GM21367 (cell line): ENCODE measurements at regions not wholly inside any gene's neighbourhood (a gene's known extent, or its start where the extent isn't known, plus 50 kb on each side); places are given as distances from the start of the nearest gene placed in this dataset.

Experiments
- ATAC-seq: cut with Tn5 transposase; IDR thresholded peaks from one replicate; pipeline ENCODE4 v1.9.1; 2021; ENCODE audit not compliant: unreplicated experiment

DNA sequence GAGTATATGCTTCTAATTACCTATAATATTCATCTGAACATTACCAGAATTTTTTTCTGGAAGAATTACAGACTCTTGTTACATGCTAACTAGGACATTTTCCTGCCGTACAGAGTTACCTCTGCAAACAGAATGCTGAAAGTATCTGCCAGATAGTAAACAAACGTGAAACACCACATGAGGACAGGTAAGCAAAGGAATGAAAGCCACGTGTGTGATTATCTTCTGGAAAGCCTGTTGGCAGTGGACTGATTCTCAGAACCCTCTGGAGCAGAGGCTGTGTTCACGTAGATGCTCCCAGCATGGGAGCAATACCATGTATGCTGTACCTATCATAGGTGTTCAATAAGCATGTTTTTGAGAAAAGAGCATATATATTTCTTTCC is 472.6 kb downstream of the ENC1 start:
- no peak for ATAC-seq

DNA sequence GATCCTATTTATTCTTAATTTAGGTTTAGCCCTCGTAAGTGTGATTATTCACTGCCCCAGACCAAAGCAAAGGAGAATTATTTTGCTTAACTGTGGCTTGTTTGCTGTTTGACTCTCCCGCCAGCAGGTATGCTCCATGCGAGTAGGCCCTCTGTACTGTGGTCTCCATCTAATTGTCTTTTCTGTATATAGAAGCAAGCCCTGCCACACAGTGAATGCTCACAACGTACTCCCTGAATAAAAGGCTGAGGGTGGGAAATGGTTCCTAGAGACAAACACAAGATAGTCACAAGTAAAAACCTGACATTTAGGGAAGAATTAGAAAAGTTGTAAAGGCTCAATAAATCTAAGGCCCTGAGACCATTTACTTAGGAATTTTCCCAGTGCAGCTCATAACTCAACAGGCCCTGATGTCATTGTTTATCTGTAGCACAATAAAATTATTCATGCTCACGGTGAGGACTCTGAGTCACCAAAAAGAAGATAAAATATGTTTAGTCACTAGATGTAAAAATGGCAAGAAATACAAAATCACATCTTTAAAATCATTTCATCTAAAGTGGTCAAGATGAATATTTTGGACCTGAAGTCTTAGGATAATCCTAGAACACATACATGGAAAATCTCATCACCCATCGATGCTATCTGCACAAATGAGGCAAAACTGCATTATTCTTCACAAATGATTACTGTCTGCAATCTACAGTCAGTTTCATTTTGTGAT is 473.2 kb downstream of the ENC1 start:
- no peak for ATAC-seq

DNA sequence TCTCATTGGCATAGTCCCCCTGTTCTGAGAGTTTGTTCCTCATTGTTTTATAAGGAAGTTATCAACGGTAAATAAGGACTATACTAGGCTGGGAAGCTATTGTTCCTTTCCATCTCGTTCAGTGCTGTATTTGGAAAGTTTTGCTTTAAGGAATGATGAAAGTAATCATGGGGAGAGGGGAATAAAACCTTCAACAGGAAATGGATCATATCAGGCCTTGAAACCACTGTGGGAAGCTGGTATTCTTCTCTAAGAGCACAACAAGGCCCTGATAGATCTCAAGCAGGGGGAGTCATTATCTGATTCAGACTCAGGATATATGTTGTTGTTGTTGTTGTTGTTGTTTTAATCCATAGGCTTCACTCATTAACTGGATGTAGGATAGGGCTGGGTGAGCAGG is 474.5 kb downstream of the ENC1 start:
- ATAC-seq: no peak

DNA sequence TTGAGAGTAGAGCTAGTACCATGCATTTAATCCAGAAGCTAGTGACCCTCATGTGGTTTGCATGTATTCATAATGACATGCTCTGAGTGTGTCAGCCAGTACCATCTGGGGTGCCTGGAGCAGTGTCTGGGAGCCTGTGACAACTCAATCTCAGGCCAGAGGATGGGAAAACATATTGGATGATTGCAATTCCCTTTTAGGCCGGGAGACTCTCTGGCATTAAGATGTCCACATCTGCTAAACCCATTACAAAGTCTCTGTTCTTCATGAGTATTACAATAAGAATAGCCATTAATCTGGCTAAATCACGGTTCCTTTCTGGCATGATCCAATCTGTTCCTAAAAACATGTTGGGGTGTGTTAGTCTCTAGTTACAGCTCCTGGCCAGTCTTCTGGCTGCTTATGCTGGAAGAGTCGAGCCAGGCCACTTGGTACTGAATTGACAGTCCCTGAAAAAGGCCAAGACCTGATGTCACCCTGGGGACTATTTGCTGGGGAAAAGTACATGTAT is 475.7 kb downstream of the ENC1 start:
- no peak for ATAC-seq

DNA sequence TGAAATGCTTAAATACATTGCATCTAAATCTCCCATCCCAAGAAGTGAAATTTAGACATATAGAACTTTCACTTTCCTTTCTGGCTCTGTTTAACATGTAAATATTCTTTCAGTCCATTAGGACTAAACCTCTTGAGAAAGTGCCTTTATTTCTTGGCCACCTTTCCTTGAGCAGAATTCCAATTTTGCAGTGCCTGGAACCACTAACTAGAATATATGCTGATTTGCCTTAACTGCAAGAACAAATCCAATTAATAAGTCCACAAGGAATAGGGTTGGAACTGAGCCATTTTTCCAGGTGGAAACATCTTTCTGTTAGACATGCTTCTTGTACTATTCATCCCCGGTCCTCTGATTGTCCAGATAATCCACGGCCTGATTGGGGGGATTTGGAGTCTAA is 478.0 kb downstream of the ENC1 start:
- ATAC-seq: no peak

DNA sequence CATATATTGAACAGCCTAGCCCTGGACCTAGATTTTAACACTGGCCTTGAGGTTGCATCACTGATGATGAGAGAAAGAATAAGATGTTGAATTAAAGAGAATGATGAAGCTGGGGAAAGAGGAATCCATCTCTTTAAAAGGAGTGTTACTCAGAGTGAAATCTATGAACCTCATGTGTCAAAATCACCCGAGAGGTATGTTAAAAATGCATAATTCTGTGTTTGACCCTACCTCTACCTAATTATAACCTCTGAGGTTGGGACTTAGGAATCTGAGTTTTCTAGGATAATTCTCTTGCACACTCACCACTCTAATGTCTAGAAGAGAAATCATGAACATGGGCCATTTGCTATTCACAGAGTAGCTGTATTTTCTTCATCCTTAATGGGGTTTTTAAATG is 479.4 kb downstream of the ENC1 start:
- ATAC-seq: no peak

DNA sequence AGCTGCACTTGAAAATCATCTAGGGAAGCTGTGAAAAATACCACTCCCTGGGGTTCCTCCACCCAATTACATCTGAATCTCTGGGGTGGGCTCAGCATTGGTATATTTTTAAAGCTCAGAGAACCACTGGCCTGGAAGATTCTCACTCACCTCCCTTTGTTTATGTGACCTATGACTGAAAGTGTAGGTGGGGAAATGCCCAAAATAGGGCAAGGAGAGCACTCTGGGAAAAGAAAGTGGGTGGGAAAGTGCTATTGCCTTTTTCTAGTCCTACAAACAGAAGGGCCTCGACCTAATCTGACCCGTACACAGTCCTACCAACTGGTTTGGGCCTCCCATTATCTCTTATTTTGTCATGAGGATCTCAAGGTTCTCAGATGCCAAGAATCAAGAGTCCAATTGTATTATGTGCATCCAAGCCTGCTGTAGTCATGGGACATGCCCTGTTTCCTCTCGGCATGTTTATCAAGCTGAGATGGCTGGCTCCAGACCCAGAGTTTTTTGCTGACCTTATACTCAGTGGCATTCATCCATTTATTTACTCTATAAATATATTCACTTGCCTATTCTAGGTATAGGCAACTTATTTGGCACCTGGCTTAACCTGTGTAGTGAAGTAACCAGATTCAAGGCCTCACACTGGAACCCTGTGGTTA is 483.7 kb downstream of the ENC1 start:
- no peak for ATAC-seq

DNA sequence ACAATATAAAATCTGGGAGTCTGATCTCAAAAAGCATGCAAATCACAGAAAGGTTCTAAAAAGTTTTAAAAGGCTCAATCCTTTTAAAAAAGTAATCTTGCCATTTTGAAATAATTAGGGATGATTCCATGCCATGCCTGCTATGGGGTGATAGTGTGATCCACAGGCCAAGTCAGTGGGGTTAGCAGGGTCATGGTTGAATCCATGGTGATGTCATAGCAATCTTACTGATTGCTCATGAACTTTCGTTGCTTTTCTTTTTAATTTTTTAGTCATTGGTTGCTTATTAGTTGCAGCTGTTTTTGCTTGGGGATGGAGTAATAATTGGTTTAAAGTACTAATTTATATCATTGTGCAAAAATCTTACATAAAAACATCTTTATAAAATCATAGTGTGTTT is 485.0 kb downstream of the ENC1 start:
- no peak for ATAC-seq

DNA sequence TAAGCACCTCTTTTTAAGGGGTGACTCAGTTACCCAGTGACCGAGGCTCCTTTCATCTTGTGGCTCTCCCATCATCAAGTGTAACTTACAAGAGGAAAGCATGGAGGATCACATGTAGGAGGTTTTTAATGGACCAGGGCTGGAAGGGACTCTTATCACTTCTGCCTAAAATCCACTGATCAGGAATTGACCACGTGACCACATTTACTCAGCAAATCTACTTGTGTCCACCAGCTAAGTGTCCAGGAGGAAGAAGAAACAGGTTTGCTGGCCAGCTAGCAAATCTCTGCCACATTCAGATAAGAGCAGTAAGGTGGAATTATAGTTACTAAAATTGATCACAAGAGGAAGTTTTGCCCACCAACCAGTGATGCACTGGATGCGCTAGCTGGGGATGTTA is 486.0 kb downstream of the ENC1 start:
- no peak for ATAC-seq

DNA sequence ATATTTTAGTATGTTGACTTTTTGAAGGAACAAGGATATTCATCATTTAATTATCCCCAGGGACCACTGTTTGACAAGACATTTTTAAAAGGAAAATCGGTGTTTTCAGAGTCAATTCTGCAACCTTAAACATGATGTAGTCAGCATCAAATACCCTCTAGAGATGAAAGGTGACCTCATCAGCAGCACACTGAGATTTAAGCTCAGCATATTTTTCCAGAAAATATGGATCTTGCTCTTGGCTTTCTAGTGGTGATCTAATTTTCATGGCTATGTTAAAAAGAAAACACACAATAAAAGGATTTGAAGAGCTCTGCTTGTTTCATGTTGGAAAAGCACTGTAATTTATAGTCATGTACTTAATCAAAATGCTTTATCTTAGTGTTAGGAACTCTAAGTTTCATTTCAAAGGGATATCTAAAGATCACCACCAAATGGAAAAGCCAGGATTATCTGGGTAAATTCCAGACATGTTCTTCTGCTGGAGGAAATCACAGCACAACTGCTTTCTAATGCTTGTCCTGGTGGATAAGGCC is 487.2 kb downstream of the ENC1 start:
- no peak for ATAC-seq

DNA sequence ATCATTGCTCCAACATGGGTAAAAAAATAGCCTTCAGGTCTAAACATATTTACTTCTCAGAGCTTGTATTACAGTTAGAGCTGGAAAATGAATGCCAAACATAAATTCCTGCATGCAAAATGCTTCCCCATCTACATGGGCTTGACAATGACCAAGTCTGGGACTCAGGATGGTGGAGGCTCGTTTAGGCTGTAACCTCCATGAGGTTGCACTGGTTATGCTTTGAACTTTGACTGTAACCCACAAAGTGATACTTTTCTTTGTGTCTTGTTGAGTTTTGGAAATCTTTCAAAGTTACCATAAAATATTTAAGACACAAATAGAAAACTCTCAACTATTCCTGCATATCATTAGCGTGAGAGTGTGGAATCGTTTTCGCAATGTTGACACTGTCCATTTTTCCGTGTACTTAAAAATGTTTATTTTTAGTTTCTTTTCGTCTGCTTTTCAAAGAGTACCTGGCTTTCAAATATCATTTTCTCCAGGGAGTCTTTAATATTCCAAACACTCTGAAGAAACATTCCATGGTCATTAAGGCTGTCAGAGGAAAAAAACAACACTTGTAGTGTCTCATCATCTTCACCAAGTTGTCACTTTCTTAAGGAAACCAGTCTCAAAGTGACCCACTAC is 487.8 kb downstream of the ENC1 start:
- ATAC-seq: no peak

DNA sequence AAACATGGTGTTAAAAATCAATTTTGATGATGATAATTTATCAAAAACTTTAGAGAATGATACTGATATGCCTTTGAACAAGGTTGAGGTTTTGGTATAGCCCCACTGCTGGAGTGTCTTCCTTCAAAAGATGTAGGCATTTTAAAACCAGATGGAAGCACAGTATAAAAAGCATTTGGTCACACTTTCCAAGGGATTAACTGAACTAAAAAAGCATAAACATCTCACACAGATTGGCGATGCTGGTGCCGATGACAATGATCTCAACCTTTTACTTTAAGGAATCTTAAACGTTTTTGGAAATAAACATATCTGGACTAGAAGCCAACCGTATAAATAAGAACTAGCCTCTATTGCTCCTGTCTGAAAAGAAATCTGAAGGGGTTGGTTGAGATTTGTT is 488.4 kb downstream of the ENC1 start:
- ATAC-seq: no peak

DNA sequence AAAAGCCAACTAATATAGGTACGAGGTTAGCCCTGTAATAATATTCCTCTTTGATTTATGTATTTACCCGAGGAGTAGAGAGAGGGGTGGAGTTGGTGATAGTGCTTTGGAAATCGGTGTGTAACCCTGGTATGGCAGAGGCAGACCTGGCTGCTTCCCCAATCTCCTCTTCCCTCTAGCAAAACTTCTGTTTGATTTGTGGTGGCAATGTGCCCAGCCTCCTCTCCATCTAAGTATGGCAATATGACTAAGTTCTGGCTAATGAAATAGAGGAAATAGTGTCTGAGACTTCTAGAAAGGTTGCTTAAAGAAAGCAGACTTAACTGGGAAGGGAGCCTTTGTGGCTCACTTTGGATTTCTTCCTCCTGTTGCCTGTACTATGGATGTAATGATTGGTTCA is 491.1 kb downstream of the ENC1 start:
- ATAC-seq: no peak

DNA sequence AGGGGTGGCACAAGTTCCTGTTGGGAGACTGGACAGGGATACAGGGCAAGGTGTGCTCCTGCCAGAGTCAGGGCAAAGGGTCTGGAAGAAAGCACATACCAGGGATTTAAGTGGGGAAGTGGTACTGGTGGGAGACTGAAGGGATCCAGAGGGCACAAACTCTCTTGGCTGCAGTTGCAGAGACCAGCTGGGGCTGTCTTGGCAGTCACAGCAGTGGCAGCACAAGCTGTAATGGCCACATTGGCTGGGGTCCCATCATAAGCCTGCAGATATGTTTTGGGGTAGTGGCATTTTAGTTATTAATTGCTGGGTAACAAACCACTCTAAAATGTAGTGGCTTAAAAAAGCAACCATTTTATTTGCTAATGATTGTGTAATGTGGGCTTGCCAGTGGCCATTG is 492.2 kb downstream of the ENC1 start:
- ATAC-seq: no peak

DNA sequence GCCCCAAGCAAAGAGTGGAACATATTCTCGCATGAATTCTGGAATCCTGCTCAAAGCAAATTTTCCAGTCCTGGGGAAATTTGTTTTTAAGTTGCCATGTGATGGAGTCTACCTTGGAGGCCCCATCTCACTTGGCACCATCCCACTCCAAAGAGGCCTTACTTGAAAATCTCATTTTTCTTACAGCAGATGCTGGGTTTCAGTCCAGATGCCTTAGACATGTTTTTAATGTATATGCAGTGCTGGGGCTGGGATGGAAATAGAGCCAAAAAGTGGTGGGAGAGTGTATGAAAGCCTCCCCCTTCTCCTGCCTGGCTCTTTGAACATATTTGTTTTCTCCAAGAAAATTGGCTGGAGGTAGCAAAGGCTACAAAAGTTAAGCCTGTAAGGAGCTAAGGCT is 493.7 kb downstream of the ENC1 start:
- ATAC-seq: no peak

DNA sequence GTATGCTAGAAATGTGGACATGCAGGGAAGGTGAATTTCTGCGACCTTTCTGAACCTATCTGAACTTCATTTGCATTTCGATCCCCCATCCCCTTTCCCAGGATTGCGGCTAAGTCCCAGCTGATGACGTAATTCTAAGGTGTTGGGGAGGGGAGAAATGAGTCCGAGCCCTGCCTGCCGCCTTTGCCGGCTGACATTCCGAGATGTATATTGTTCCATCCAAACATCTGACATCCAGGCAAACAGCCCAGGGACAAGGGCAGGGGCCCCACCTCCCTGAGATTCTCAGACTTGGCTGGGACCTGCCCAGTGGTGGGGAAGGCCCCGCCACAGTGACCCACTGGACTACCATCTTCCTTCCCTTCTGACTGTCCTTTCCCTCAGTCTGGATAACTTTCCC is 494.6 kb downstream of the ENC1 start:
- ATAC-seq: no peak

DNA sequence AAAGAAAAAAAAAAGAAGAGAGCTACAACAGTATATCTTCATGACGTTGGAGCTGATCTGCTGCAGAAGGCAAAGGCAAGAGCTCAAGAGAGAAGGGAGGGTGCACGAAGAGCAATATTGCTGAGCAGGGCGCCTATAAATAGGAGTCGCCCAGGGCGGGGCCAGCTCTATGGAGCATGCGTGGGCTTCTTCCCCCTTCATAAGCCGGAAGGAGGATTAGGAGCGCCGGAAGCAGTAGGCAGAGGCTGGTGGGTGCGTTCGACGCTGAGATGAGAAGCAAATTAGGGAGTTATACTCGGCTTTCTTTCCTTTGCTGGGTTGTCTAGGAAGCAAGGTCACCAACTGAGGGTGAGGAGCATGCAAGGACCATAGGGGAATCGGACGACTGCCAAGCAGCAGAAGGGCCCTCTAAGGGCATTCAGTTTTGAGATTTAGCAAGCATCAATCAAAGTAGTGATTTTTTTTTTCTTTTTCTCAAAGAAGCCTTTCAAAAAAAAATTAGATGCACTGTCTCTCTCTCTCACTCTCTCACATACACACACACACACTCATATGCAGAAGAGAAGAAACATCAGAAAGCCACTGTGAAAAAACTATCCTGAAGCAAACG is 496.7 kb downstream of the ENC1 start:
- ATAC-seq: no peak

DNA sequence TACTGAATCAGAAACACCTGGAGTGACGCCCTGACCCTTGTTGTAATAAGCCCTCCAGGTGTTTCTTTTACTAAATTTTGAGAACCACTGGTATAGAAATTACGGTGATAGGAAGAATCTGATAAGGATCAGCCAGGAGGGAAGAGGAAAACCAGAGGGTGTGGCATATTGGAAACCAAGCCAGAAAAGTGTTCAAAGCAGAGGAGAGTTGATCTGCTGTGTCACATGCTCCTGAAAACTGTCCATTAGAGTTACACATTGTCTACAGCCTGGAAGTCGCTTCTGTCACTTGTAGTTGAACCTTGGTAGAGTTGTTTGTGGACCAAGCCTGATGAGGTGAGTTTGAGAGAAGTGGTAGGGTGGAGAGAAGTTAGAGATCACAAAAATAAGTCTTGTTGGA is 497.4 kb downstream of the ENC1 start:
- ATAC-seq: no peak

DNA sequence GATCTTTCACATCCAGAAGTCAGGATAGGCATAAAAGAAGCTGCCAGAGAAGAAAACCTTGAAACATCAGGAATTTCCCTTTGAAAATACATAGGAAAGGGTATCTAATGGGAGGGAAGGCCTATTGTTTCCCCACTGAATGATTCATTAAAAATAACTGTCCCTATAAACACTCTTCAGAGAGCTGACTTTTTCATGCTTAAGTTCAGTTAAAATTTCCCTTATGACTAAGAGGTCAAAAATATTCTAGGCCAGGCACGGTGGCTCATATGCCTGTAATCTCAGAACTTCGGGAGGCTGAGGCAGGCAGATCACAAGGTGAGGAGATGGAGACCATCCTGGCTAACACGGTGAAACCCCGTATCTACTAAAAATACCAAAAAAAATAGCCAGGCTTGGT is 499.5 kb downstream of the ENC1 start:
- no peak for ATAC-seq

DNA sequence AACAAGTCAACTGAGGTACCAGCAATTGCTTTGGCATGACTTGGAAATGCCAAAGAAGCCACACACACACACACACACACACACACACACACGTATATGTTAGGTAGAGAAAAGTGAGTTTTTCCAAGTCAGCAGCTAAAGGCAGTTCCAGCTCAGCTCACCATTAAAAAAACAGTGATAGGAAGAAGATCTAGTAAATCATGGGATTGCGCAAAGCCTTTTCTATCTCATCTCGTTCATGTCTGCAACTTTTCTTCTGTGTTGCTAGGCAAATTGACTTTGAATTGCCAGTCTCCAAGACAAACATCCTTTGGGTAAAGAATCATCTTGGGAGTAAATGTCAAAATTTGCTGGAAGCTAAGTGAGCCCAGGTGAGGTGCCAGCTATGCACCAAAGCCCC is 500.1 kb downstream of the ENC1 start:
- no peak for ATAC-seq

DNA sequence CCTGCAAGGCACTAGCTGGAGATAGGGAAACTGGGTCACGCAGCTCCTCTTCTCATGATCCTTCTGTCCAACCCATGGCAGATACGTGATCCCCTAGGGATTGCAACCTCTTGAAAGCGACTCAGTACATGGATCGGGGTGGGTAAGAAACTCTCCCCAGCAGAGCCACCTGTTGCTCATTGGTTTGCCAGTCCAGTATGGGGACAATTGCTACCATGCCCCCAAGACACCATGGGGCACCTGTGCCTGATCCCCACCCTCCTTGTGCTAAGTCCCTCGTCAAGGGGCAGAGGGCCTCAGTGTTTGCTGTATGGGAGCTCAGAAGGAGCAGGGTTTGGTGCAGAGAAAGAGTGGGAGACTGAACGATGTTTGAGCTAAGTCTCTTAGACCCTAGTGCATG is 500.9 kb downstream of the ENC1 start:
- ATAC-seq: no peak

DNA sequence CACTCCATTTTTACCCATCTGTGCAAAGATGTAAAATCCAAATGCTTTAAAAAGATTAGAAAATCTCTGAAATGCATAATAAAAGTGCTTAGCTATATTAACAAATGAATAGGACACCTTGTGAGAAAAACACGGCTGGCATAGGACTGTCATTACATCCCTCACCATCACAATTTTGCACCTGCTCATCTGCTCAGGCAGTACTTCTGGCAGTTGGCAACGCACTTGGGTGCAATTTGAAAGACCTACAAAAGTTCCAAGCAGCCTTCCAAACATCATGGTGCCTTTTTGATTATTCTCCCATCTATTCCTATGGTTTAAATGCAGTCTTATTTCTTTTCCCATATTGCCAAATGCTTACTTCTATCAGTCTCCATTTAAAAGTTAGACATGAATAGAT is 501.8 kb downstream of the ENC1 start:
- ATAC-seq: no peak
